OCI-LY7 (cell line): ENCODE measurements at regions not wholly inside any gene's neighbourhood (a gene's known extent, or its start where the extent isn't known, plus 50 kb on each side); places are given as distances from the start of the nearest gene placed in this dataset.

Experiments used
- CTCF ChIP-seq: fragments of 200-600 bp; sonication (generic); conservative IDR thresholded peaks from 2 replicates; pipeline ENCODE4 v1.5.1; 2014; ENCODE audit warnings: mild to moderate bottlenecking, antibody characterized with exemption, low read length, moderate library complexity, mixed read lengths
- EZH2phosphoT487 ChIP-seq: fragments of 200-600 bp; sonication (generic); IDR thresholded peaks from 2 replicates; pipeline ENCODE4 v1.6.1; 2018; ENCODE audit warnings: low read depth, borderline replicate concordance, mild to moderate bottlenecking, mixed run types, antibody characterized with exemption, low read length, moderate library complexity, mixed read lengths

- TF ChIP-seq CTCF (no peak), EZH2phosphoT487 (no peak)
These were observed 321.0 kb upstream of the SOX5 start for GRCh38 chr12:24270464-24270863.
